A549 (cell line): ENCODE measurements at regions not wholly inside any gene's neighbourhood (a gene's known extent, or its start where the extent isn't known, plus 50 kb on each side); places are given as distances from the start of the nearest gene placed in this dataset.
A peak's percentile ranks its signal among the peaks of the same experiment; 100 is the strongest.

Experiments used
- ATAC-seq, 2 experiments: fragments of 200-7000 bp in 1 of 2; fragments of >200 bp in 1 of 2; cut with Nextera tagmentation in 1 of 2; cut with Tn5 transposase in 1 of 2; 3 replicates each; pipeline versions ENCODE4 v1.8.0 to v1.9.1; 2018 to 2020; ENCODE audit warnings: mild to moderate bottlenecking in 1 of 2, moderate library complexity in 1 of 2
- CTCF ChIA-PET: fragments of 300-600 bp; sonication (Branson Sonifier 250); formaldehyde crosslinking; extraction: SDS; loops from one replicate; lab custom pipeline; 2021; ENCODE audit warnings: antibody characterized with exemption, inconsistent platforms; lab: Yijun Ruan, JAX
- POLR2A ChIA-PET: fragments of 350-600 bp; formaldehyde crosslinking; extraction: SDS; loops from one replicate; lab custom pipeline; 2021; ENCODE audit warnings: antibody characterized with exemption, inconsistent platforms; lab: Yijun Ruan, JAX
- DNase-seq, 2 experiments: peaks; one replicate each; pipeline versions ENCODE4 v3.0.0 to v3.0.0-alpha.2; 2011 to 2016; ENCODE audit warnings: low read depth in 1 of 2, low spot score in 1 of 2
- FAIRE-seq: peaks from 2 replicates; lab custom pipeline; 2011; peaks lifted over from hg19 to GRCh38; lab: Jason Lieb, UNC
- H3K27ac ChIP-seq, 2 experiments: fragments of >200 bp; sonication (Bioruptor Twin); formaldehyde crosslinking; 3 replicates each; pipeline ENCODE4 v1.5.1; 2016 to 2017
- H3K4me1 ChIP-seq: fragments of >200 bp; sonication (Bioruptor Twin); formaldehyde crosslinking; 3 replicates; pipeline ENCODE4 v1.6.1; 2016
- H3K4me2 ChIP-seq: fragments of >200 bp; sonication (Bioruptor Twin); formaldehyde crosslinking; 3 replicates; pipeline ENCODE4 v1.6.1; 2016
- H3K4me3 ChIP-seq: fragments of >200 bp; sonication (Bioruptor Twin); formaldehyde crosslinking; 3 replicates; pipeline ENCODE4 v1.5.1; 2016
- H3K9me3 ChIP-seq: fragments of >200 bp; sonication (Bioruptor Twin); formaldehyde crosslinking; 3 replicates; pipeline ENCODE4 v1.6.1; 2016
- CHD2 ChIP-seq: fragments of 150-350 bp; IDR thresholded peaks from 2 replicates; pipeline ENCODE4 v1.6.1; 2014; ENCODE audit warnings: low read length; ENCODE audit not compliant: partially characterized antibody
- CHD4 ChIP-seq: fragments of 200-600 bp; sonication (generic); IDR thresholded peaks from 2 replicates; pipeline ENCODE4 v1.6.1; 2016; ENCODE audit warnings: antibody characterized with exemption, mild to moderate bottlenecking, borderline replicate concordance
- EHF ChIP-seq: fragments of 250-450 bp; sonication (Bioruptor Pico); IDR thresholded peaks from 2 replicates; pipeline ENCODE4 v1.5.0; 2020; ENCODE audit warnings: mild to moderate bottlenecking
- EP300 ChIP-seq, 2 experiments: fragments of >200 bp; sonication (Bioruptor Twin); formaldehyde crosslinking; IDR thresholded peaks; 2 replicates in 1 of 2; 3 replicates in 1 of 2; pipeline ENCODE4 v1.6.1; 2016 to 2017
- FOSB ChIP-seq: fragments of 250-450 bp; sonication (Bioruptor Pico); IDR thresholded peaks from 2 replicates; pipeline ENCODE4 v1.5.0; 2020; ENCODE audit warnings: mild to moderate bottlenecking, moderate library complexity
- FOSL2 ChIP-seq, 2 experiments: fragments of 450-650 bp in 1 of 2; fragments of >200 bp in 1 of 2; sonication (Bioruptor Twin) in 1 of 2; formaldehyde crosslinking; IDR thresholded peaks; 2 replicates each; pipeline versions ENCODE4 v1.5.0 to v1.6.1; 2016 to 2020; ENCODE audit warnings: mild to moderate bottlenecking in 1 of 2, moderate library complexity in 1 of 2
- GATA3 ChIP-seq: IDR thresholded peaks from 2 replicates; pipeline ENCODE4 v1.6.1; 2012; ENCODE audit warnings: borderline replicate concordance
- HDAC2 ChIP-seq: fragments of 200-600 bp; sonication (generic); IDR thresholded peaks from 2 replicates; pipeline ENCODE4 v1.6.1; 2016
- HES2 ChIP-seq: fragments of >200 bp; sonication (Bioruptor Twin); formaldehyde crosslinking; IDR thresholded peaks from 2 replicates; pipeline ENCODE4 v1.6.1; 2016
- HOXB13 ChIP-seq: fragments of 250-450 bp; sonication (Bioruptor Pico); IDR thresholded peaks from 2 replicates; pipeline ENCODE4 v1.5.0; 2020; ENCODE audit warnings: low read depth, mild to moderate bottlenecking, moderate library complexity
- NPAS2 ChIP-seq: fragments of 250-450 bp; sonication (Bioruptor Pico); IDR thresholded peaks from 2 replicates; pipeline ENCODE4 v1.8.0; 2022; ENCODE audit warnings: mild to moderate bottlenecking, moderate library complexity, borderline replicate concordance
- NR3C1 ChIP-seq: fragments of >200 bp; sonication (Bioruptor Twin); formaldehyde crosslinking; IDR thresholded peaks from 3 replicates; pipeline ENCODE4 v1.6.1; 2017
- PBX3 ChIP-seq: IDR thresholded peaks from 2 replicates; pipeline ENCODE4 v1.6.1; 2012
- POLR2A ChIP-seq: IDR thresholded peaks from 2 replicates; pipeline ENCODE4 v1.6.1; 2012; ENCODE audit warnings: mild to moderate bottlenecking, low read length
- RAD21 ChIP-seq, 2 experiments: fragments of >200 bp in 1 of 2; sonication (Bioruptor Twin) in 1 of 2; formaldehyde crosslinking in 1 of 2; IDR thresholded peaks in 1 of 2; conservative IDR thresholded peaks in 1 of 2; 2 replicates in 1 of 2; 3 replicates in 1 of 2; pipeline ENCODE4 v1.6.1; 2012 to 2018; ENCODE audit warnings: inconsistent platforms in 1 of 2
- RCOR1 ChIP-seq: fragments of 150-350 bp; IDR thresholded peaks from 2 replicates; pipeline ENCODE4 v1.6.1; 2014; ENCODE audit warnings: antibody characterized with exemption, low read length, low read depth
- REST ChIP-seq: fragments of 200-600 bp; sonication (generic); IDR thresholded peaks from 2 replicates; pipeline ENCODE4 v1.6.1; 2016; ENCODE audit warnings: antibody characterized with exemption, mild to moderate bottlenecking, moderate library complexity
- RFX5 ChIP-seq: fragments of 450-650 bp; IDR thresholded peaks from 2 replicates; pipeline ENCODE4 v1.7.1; 2014; ENCODE audit warnings: antibody characterized with exemption, mild to moderate bottlenecking, moderate library complexity
- TFCP2L1 ChIP-seq: fragments of 250-450 bp; sonication (Bioruptor Pico); IDR thresholded peaks from 2 replicates; pipeline ENCODE4 v1.5.0; 2021; ENCODE audit warnings: mild to moderate bottlenecking
- WGBS: methylation state at CpG from one replicate; pipeline ENCODE4 v1.1.6; 2017; ENCODE audit errors: missing lambda C conversion rate; 5-methylcytosine and 5-hydroxymethylcytosine counted together

GRCh38 chr2:16413285-16413684 lies 252.3 kb downstream of the CYRIA start (continued):
- no peak for TF ChIP-seq NR3C1

GRCh38 chr2:16412321-16413030 lies 253.2 kb downstream of the CYRIA start:
- Histone ChIP-seq H3K4me3 (no peak overlapping the region), H3K27ac (no peak overlapping the region), H3K9me3 (no peaks in the 10 kb centered on the region), H3K4me2 (no peak overlapping the region), H3K4me1 (no peaks in the 10 kb centered on the region)
- TF ChIP-seq HDAC2 (no peak), REST (no peak), RCOR1 (no peak), GATA3 (no peak), RFX5 (no peak)
- FAIRE-seq = no peak
- WGBS = 15% methylated on average over 2 of the region's 2 CpGs
- ChIA-PET CTCF (no interaction called here), POLR2A (no interaction called here)
- ATAC-seq = no peak
- DNase-seq = no peak

- TF ChIP-seq FOSB (CRISPR knock-in tag) (no peak), CHD2 (no peak), FOSL2 (IDR thresholded peaks at IDR 0.05) (no peak), FOSL2 (CRISPR knock-in tag; IDR thresholded peaks at IDR 0.05) (0 out of 2 replicates have a peak, but pooled peaks have one; percentile 21)
- FAIRE-seq (no peak), DNase-seq (no peak), ATAC-seq (no peak)
- Histone ChIP-seq H3K4me2 (no peak overlapping the region), H3K4me1 (no peaks in the 10 kb centered on the region), H3K9me3 (no peaks in the 10 kb centered on the region), H3K27ac (no peak overlapping the region), H3K4me3 (no peak overlapping the region)
- 1% methylated on average over 3 of the region's 3 CpGs for WGBS
- POLR2A ChIA-PET = no interaction called here
- CTCF ChIA-PET = no interaction called here
Measured at GRCh38 chr2:16411788-16412187, 253.8 kb downstream of the CYRIA start.

- WGBS = 9% methylated on average over 3 of the region's 3 CpGs
- ChIA-PET POLR2A (no interaction called here), CTCF (no interaction called here)
- no peaks in the 10 kb centered on the region; the same call in 2 of the 3 replicates for H3K9me3 ChIP-seq
- H3K4me3 ChIP-seq = no peak overlapping the region
- H3K27ac ChIP-seq = no peak overlapping the region
- no peak for TF ChIP-seq RAD21 (conservative IDR thresholded peaks at IDR 0.05 in 1 of 2, IDR thresholded peaks at IDR 0.05 in 1 of 2)
- no peak for TF ChIP-seq PBX3
- no peak for TF ChIP-seq EHF (CRISPR knock-in tag)
- no peak for TF ChIP-seq RFX5
- no peak for TF ChIP-seq NPAS2 (CRISPR knock-in tag)
- TF ChIP-seq EP300 (IDR thresholded peaks at IDR 0.05) = no peak
- no peak for TF ChIP-seq CHD4
- TF ChIP-seq HOXB13 (CRISPR knock-in tag) = no peak
- TF ChIP-seq POLR2A = no peak
- no peak for TF ChIP-seq HES2
- TF ChIP-seq TFCP2L1 = no peak
- H3K4me2 ChIP-seq = no peak overlapping the region
- no peak for FAIRE-seq
- DNase-seq = no peak
- ATAC-seq = no peak
- H3K4me1 ChIP-seq = no peaks in the 10 kb centered on the region
Measured at GRCh38 chr2:16409849-16410248, 255.8 kb downstream of the CYRIA start.
